Lung (tissue), 11 donors: ENCODE measurements at regions not wholly inside any gene's neighbourhood (a gene's known extent, or its start where the extent isn't known, plus 50 kb on each side); places are given as distances from the start of the nearest gene placed in this dataset.

Experiments used
- ATAC-seq: fragments of 200-7000 bp; cut with Tn5 transposase; one replicate; pipeline ENCODE4 v1.9.1; 2020; ENCODE audit warnings: moderate number of reproducible peaks; ENCODE audit not compliant: insufficient read depth, low FRiP score
- DNase-seq, 3 donors: peaks; one replicate each; pipeline ENCODE4 v3.0.0-alpha.2; 2013 to 2017
- H3K27ac ChIP-seq, 2 donors: one replicate each; pipeline ENCODE4 v1.5.1; 2013; ENCODE audit warnings: mild to moderate bottlenecking in 2 of 2, moderate library complexity in 2 of 2, control low read depth in 1 of 2, inconsistent platforms in 1 of 2, low read depth in 1 of 2, low read length in 1 of 2
- H3K27me3 ChIP-seq, 3 donors: one replicate each; pipeline ENCODE4 v1.5.1; 2013; ENCODE audit warnings: low read length in 2 of 3; ENCODE audit not compliant: control insufficient read depth in 3 of 3, insufficient read depth in 3 of 3
- H3K36me3 ChIP-seq, 4 donors: one replicate each; pipeline ENCODE4 v1.5.1; 2013; ENCODE audit warnings: low read length in 4 of 4, mild to moderate bottlenecking in 1 of 4, moderate library complexity in 1 of 4; ENCODE audit not compliant: control insufficient read depth in 4 of 4, insufficient read depth in 4 of 4
- H3K4me1 ChIP-seq, 5 donors: one replicate each; pipeline ENCODE4 v1.5.1; 2013; ENCODE audit warnings: low read length in 5 of 5, mild to moderate bottlenecking in 2 of 5, moderate library complexity in 1 of 5; ENCODE audit not compliant: control insufficient read depth in 5 of 5, insufficient read depth in 5 of 5
- H3K4me3 ChIP-seq: one replicate; pipeline ENCODE4 v1.5.1; 2013; ENCODE audit warnings: mild to moderate bottlenecking, control low read depth, moderate library complexity
- H3K9ac ChIP-seq, 2 donors: one replicate each; pipeline ENCODE4 v1.5.1; 2013; ENCODE audit warnings: low read length in 2 of 2, control low read depth in 1 of 2; ENCODE audit not compliant: insufficient read depth in 1 of 2
- H3K9me3 ChIP-seq, 4 donors: one replicate each; pipeline ENCODE4 v1.5.1; 2013; ENCODE audit warnings: low read length in 3 of 4, mild to moderate bottlenecking in 1 of 4, moderate library complexity in 1 of 4; ENCODE audit not compliant: control insufficient read depth in 4 of 4, insufficient read depth in 3 of 4
- WGBS, 2 donors: extraction: QIAGEN DNeasy Blood & Tissue Kit; methylation state at CpG; one replicate each; pipeline ENCODE4 v1.1.7; 2013; 5-methylcytosine and 5-hydroxymethylcytosine counted together
- TF ChIP-seq, protein P1 (sequence below): IDR thresholded peaks from 2 replicates; pipeline ENCODE4 v1.5.1; 2012; ENCODE audit warnings: mild to moderate bottlenecking; ENCODE audit errors: control extremely low read depth, extremely low read depth
- donor health status: control.
- donor health status: control.
- donor health status: Bipolar disorder and iron deficiency.
- donor health status: healthy.
- donor health status: DM: yes; HTN: yes; CAD: no.

DNA sequence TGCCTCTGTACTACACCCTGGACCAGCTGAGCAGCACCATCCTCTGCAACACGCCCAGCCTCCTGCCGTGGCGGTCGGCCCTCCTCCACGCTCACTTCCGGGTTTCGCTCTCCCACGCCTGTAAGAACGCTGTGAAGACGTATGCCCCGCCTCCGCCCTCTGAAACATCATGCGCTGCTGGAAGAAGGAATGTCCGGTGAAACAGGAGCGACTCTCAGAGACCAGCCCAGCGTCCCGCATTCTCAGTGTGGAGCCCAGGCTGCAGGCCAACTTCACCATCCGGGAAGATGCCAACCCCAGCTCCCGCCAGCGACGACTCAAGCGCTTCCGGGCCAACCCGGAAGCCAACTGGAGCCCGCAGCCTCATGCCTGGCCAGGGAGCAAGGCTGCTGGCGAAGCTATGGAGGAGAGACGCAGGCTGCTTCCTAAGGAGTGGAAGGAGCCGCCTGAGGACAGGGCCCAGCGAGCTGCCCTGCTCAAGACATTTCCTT is 186.1 kb upstream of the SLITRK2 start:
- Histone ChIP-seq H3K36me3 (no peaks in the 10 kb centered on the region), H3K4me1 (no peaks in the 10 kb centered on the region), H3K4me3 (no peak overlapping the region), H3K27ac (no peak overlapping the region), H3K9ac (no peak overlapping the region), H3K9me3 (peaks cover 0 to 8% (median 0%) of the 10 kb centered on the region in 4 donors), H3K27me3 (no peaks in the 10 kb centered on the region)
- TF ChIP-seq, protein P1, sequence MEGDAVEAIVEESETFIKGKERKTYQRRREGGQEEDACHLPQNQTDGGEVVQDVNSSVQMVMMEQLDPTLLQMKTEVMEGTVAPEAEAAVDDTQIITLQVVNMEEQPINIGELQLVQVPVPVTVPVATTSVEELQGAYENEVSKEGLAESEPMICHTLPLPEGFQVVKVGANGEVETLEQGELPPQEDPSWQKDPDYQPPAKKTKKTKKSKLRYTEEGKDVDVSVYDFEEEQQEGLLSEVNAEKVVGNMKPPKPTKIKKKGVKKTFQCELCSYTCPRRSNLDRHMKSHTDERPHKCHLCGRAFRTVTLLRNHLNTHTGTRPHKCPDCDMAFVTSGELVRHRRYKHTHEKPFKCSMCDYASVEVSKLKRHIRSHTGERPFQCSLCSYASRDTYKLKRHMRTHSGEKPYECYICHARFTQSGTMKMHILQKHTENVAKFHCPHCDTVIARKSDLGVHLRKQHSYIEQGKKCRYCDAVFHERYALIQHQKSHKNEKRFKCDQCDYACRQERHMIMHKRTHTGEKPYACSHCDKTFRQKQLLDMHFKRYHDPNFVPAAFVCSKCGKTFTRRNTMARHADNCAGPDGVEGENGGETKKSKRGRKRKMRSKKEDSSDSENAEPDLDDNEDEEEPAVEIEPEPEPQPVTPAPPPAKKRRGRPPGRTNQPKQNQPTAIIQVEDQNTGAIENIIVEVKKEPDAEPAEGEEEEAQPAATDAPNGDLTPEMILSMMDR: no peak
- no peak for ATAC-seq
- 90 to 91% methylated on average over 26 to 29 of the region's 29 CpGs for WGBS, 2 donors
- no peak for DNase-seq

DNA sequence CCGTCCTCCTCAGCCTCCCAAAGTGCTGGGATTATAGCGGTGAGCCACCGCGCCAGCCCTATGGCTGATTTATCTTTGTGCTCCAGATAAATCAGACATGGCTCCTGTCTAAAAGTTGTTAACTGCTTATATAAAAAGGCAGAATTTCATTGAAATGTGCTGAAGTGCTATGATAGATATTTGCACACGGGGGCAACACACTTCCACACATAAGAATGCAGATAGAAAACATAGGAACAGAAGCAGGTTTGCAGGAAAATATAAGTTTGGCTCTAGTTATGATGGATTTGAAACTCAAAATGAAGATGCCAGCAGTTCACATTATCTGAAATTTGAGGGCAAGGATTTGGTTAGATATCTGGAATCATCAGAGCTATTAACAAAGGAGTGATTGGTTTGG is 163.1 kb upstream of the SLITRK2 start:
- no peak overlapping the region for H3K27ac ChIP-seq
- WGBS, 2 donors: 77 to 94% methylated on average over 5 of the region's 5 CpGs
- H3K4me1 ChIP-seq: no peaks in the 10 kb centered on the region
- H3K9ac ChIP-seq: no peak overlapping the region
- no peak for DNase-seq
- TF ChIP-seq, protein P1: no peak
- H3K36me3 ChIP-seq: no peaks in the 10 kb centered on the region
- H3K27me3 ChIP-seq: no peaks in the 10 kb centered on the region
- H3K9me3 ChIP-seq: peaks cover 0 to 2% (median 0%) of the 10 kb centered on the region in 4 donors
- H3K4me3 ChIP-seq: no peak overlapping the region
- ATAC-seq: no peak

DNA sequence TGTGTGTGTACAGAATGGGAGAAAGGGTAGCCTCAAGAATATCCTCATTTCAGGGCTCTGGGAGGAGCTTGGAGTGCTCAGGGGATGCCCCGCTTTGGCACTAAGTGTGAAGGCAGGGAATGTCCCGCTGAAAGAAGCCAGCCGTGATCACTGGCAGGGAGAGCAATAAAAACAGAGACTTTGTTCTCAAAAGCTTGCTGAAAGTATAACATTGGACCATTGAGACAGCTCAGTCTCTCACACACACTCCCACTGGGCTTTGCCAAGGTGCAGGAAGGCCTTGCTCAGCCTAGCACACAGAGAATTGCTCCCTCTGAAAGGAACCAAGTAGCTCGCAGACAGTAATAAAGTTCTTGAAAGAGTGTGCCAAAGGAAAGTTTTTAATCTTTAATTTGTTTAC is 143.8 kb upstream of the SLITRK2 start:
- no peak overlapping the region for H3K9ac ChIP-seq
- no peaks in the 10 kb centered on the region for H3K36me3 ChIP-seq
- WGBS, 2 donors: 79 to 87% methylated on average over 4 of the region's 4 CpGs
- no peaks in the 10 kb centered on the region for H3K4me1 ChIP-seq
- no peak overlapping the region for H3K4me3 ChIP-seq
- TF ChIP-seq, protein P1: no peak
- no peak overlapping the region for H3K27ac ChIP-seq
- H3K9me3 ChIP-seq: no peaks in the 10 kb centered on the region
- ATAC-seq (no peak), DNase-seq (peak in 1 of 3 donors; percentile 3)
- H3K27me3 ChIP-seq: no peaks in the 10 kb centered on the region
